Body of pancreas (tissue), 4 donors: ENCODE measurements at regions not wholly inside any gene's neighbourhood (a gene's known extent, or its start where the extent isn't known, plus 50 kb on each side); places are given as distances from the start of the nearest gene placed in this dataset.

Source experiments
- ATAC-seq: fragments of 150-250 bp; one replicate; pipeline ENCODE4 v1.9.1; 2016
- DNase-seq, 4 donors: peaks; one replicate each; pipeline ENCODE4 v3.0.0-alpha.2; 2019
- H3K27ac ChIP-seq, 4 donors: fragments of 200-600 bp; sonication (generic); 1 replicate in 3 of 4; 2 replicates in 1 of 4; pipeline versions ENCODE4 v1.5.1 to v1.6.1; 2016 to 2019; ENCODE audit warnings: mild to moderate bottlenecking in 1 of 4, mixed read lengths in 1 of 4, moderate library complexity in 1 of 4
- H3K27me3 ChIP-seq, 2 donors: fragments of 200-600 bp; sonication (generic); one replicate each; pipeline ENCODE4 v1.6.0; 2016; ENCODE audit warnings: mild to moderate bottlenecking in 1 of 2
- H3K36me3 ChIP-seq, 2 donors: fragments of 200-600 bp; sonication (generic); replicated peaks in 1 of 2; 2 replicates each; pipeline ENCODE4 v1.5.1; 2016; ENCODE audit warnings: low read depth in 2 of 2; ENCODE audit not compliant: insufficient read depth in 1 of 2
- H3K4me1 ChIP-seq: fragments of 200-600 bp; sonication (generic); one replicate; pipeline ENCODE4 v1.6.0; 2016
- H3K4me3 ChIP-seq, 2 donors: fragments of 200-600 bp; sonication (generic); 1 replicate in 1 of 2; 2 replicates in 1 of 2; pipeline ENCODE4 v1.5.1; 2016 to 2019
- H3K9me3 ChIP-seq, 3 donors: fragments of 200-600 bp; sonication (generic); 1 replicate in 2 of 3; 2 replicates in 1 of 3; pipeline ENCODE4 v1.5.1; 2016
- POLR2A ChIP-seq, 3 donors: fragments of 450-650 bp; IDR thresholded peaks; one replicate each; pipeline ENCODE4 v1.6.1; 2016; ENCODE audit warnings: antibody characterized with exemption in 3 of 3, mild to moderate bottlenecking in 2 of 3
- WGBS, 2 donors: methylation state at CpG; one replicate each; pipeline ENCODE4 v1.1.5; 2017; 5-methylcytosine and 5-hydroxymethylcytosine counted together
- intact Hi-C: fragments of 100-400 bp; cut with DNase I; formaldehyde crosslinking; loops from one replicate; pipeline ENCODE4 v1.15.1; 2023
- TF ChIP-seq, protein P1 (sequence below), 7 experiments: fragments of 450-650 bp in 4 of 7; fragments of 200-600 bp in 3 of 7; sonication (generic) in 3 of 7; IDR thresholded peaks; one replicate each; pipeline ENCODE4 v1.5.1; 2016 to 2019; ENCODE audit warnings: antibody characterized with exemption in 7 of 7

- Histone ChIP-seq H3K9me3 (no peaks in the 10 kb centered on the region), H3K27me3 (no peaks in the 10 kb centered on the region)
- no peak for DNase-seq
Observed at GRCh38 chr15:70203981-70204560, 106.4 kb upstream of the TLE3 start.

DNA sequence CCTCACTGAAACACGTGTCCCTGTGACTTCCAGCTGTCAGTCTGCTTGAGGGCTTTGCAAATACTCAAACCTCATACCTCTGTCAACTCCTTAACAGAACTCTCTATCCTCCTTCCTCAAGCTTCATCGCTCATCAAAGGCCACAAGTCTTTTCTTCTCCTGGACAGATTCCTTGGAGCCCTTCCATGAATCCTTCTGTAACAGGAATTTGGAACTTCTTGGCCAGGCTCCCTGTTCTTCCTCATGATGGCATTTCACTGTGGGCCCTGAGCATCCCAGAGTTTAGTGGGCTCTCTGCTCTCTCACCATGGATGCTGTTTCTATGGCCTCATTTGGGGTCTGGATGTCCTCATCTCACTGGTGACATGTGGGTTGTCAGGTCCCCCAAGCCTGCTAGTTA lies 105.0 kb upstream of the TLE3 start:
- intact Hi-C loops, result no loop called here
- ATAC-seq (no peak), DNase-seq (no peak)
- no peak overlapping the region for H3K27ac ChIP-seq
- H3K36me3 ChIP-seq, result no peaks in the 10 kb centered on the region
- no peak for TF ChIP-seq POLR2A (IDR thresholded peaks at IDR 0.05)
- TF ChIP-seq, protein P1, sequence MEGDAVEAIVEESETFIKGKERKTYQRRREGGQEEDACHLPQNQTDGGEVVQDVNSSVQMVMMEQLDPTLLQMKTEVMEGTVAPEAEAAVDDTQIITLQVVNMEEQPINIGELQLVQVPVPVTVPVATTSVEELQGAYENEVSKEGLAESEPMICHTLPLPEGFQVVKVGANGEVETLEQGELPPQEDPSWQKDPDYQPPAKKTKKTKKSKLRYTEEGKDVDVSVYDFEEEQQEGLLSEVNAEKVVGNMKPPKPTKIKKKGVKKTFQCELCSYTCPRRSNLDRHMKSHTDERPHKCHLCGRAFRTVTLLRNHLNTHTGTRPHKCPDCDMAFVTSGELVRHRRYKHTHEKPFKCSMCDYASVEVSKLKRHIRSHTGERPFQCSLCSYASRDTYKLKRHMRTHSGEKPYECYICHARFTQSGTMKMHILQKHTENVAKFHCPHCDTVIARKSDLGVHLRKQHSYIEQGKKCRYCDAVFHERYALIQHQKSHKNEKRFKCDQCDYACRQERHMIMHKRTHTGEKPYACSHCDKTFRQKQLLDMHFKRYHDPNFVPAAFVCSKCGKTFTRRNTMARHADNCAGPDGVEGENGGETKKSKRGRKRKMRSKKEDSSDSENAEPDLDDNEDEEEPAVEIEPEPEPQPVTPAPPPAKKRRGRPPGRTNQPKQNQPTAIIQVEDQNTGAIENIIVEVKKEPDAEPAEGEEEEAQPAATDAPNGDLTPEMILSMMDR (IDR thresholded peaks at IDR 0.05), result no peak
- no peaks in the 10 kb centered on the region for H3K9me3 ChIP-seq
- WGBS, 2 donors, result 71 to 85% methylated on average over 2 of the region's 2 CpGs
- no peaks in the 10 kb centered on the region for H3K27me3 ChIP-seq
- no peaks in the 10 kb centered on the region for H3K4me1 ChIP-seq
- no peak overlapping the region for H3K4me3 ChIP-seq

More at GRCh38 chr15:70203981-70204560, 106.4 kb upstream of the TLE3 start:
- H3K36me3 ChIP-seq, result no peaks in the 10 kb centered on the region
- H3K4me3 ChIP-seq, result no peak overlapping the region
- H3K4me1 ChIP-seq, result no peaks in the 10 kb centered on the region
- H3K27ac ChIP-seq, result no peak overlapping the region
- WGBS, 2 donors, result 94 to 96% methylated on average over 5 to 8 of the region's 8 CpGs
- ATAC-seq, result no peak
- TF ChIP-seq POLR2A (IDR thresholded peaks at IDR 0.05), result no peak
- TF ChIP-seq, protein P1 (IDR thresholded peaks at IDR 0.05), result no peak
- intact Hi-C loops, result no loop called here

- H3K4me3 ChIP-seq, result no peak overlapping the region
- WGBS, 2 donors, result 33 to 36% methylated on average over 6 of the region's 6 CpGs
- H3K9me3 ChIP-seq, result no peaks in the 10 kb centered on the region
- TF ChIP-seq POLR2A (IDR thresholded peaks at IDR 0.05), result no peak
- TF ChIP-seq, protein P1 (IDR thresholded peaks at IDR 0.05), result no peak
- peaks cover 6% of the 10 kb centered on the region for H3K4me1 ChIP-seq
- H3K27me3 ChIP-seq, result no peaks in the 10 kb centered on the region
- DNase-seq (peak in 3 of 4 donors; percentile 22 to 42 (median 39)), ATAC-seq (no peak)
- intact Hi-C loops, result no loop called here
- no peak overlapping the region for H3K27ac ChIP-seq
- no peaks in the 10 kb centered on the region for H3K36me3 ChIP-seq
Observed at GRCh38 chr15:70201425-70201775, 103.7 kb upstream of the TLE3 start.

GRCh38 chr15:70200511-70201424 lies 103.1 kb upstream of the TLE3 start:
- DNase-seq (no peak), ATAC-seq (no peak)
- intact Hi-C loops, result no loop called here
- no peak for TF ChIP-seq POLR2A (IDR thresholded peaks at IDR 0.05)
- TF ChIP-seq, protein P1 (IDR thresholded peaks at IDR 0.05), result no peak
- no peak overlapping the region for H3K4me3 ChIP-seq
- H3K9me3 ChIP-seq, result no peaks in the 10 kb centered on the region
- H3K27ac ChIP-seq, result no peak overlapping the region
- H3K27me3 ChIP-seq, result no peaks in the 10 kb centered on the region
- 82 to 91% methylated on average over 23 of the region's 23 CpGs for WGBS, 2 donors
- H3K4me1 ChIP-seq, result peaks cover 12% of the 10 kb centered on the region
- no peaks in the 10 kb centered on the region for H3K36me3 ChIP-seq
